HG03159 (cell line): ENCODE measurements at regions not wholly inside any gene's neighbourhood (a gene's known extent, or its start where the extent isn't known, plus 50 kb on each side); places are given as distances from the start of the nearest gene placed in this dataset.

Experiments used
- ATAC-seq: cut with Tn5 transposase; IDR thresholded peaks from one replicate; pipeline ENCODE4 v1.9.1; 2021; ENCODE audit warnings: mild to moderate bottlenecking, moderate library complexity; ENCODE audit not compliant: unreplicated experiment

DNA sequence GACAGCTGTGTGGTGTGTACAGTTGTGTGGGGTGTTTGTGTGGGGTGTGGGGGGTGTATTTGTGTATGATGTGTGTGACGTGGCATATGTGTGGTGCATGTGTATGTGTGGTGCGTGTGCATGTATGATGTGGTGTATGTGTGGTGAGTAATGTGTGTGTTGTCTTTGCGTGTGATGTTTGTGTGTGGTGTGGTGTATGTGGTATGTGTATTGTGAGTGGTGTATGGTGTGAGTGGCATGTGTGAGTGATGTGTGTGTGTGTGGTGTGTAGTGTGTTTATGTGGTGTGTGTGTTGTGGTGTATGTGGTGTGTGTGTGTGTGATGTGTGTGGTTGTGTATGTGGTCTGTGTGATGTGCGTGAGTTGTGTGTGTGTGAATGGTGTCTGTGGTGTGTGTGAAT, 191.1 kb downstream of the MELK start:
- ATAC-seq: no peak

DNA sequence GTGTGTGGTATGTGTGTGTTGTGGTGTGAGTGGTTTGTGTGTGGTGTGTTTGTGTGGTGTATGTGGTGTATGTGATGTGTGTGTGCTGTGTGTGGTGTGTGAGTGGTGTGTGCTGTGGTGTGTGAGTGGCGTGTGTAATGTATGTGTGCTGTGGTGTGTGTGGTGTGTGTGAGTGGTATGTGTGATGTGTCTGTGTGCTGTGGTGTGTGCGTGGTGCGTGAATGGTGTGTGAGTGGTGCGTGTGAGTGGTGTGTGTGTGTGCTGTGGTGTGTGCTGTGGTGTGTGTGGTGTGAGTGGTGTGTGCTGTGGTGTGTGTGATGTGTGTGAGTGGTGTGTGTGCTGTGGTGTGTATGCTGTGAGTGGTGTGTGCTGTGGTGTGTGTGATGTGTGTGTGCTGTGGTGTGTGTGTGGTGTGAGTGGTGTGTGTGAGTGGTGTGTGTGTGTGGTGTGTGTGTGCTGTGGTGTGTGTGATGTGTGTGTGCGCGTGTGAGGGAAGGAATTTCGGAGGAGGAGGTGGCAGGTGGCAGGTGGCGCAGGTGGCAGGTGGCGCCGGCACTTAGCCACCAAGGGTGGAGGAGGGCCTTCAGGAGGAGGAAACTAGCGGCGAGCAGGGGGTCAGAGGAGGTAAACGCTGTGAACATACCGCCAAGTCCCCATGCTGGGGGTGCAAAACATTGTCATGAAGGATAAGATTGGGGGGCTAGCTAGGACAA, 191.8 kb downstream of the MELK start:
- no peak for ATAC-seq

DNA sequence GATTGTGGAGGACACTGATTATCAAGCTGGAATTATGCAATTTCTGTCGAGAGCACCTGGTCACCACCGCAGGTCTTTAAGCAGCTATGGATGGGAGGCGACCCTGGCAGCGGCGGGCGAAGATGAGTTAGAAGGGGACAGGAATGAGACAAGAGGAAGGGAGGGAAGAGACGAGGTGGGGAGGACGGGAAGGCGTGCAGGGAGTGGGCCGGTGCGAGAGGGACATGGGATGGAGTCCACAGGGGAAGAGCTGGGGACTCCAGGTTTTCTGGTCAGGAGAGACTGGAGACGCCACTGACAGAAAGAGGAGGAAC, 192.3 kb downstream of the MELK start:
- ATAC-seq: no peak

DNA sequence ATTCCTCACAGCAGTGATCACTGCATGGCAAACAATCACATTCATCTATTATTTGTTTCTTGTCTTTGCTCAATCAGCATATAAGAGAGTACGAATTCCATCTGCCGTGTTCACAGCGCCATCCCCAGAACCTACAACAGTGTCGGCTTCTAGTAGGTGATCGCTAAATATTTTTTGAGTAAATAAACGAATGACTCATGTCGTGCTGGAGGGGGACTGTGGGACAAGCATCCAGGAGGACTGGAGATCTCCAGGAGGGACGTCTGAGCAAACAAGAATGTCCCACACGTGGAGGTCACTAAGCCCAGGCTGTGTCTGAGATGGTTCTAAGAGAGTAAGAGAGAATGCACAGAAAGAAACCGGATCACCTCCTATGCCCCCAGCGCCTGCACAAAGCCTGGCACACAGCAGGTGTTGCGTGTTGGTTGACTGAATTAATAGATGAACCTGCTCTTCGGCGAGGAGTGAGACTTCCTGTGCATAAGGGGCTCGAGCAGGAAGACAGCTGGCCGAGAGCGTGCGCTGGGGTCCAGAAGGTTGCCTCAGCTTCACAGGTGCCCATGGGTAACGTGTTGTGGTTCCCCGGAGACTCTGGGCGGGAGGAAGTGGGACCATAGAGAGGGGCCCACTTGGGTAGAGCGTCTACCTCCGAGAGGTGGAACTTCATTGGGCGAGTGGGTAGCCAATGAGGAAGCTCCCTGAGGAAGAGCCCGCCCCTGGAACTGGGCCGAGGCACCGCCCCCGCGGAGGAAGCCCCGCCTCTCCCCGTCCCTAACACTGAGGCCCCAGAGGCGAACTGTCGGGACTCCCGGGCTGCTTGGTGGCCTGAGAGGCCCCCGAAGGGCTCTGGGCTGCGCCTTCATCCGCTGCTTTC, 193.0 kb downstream of the MELK start:
- peak; percentile 97 for ATAC-seq

DNA sequence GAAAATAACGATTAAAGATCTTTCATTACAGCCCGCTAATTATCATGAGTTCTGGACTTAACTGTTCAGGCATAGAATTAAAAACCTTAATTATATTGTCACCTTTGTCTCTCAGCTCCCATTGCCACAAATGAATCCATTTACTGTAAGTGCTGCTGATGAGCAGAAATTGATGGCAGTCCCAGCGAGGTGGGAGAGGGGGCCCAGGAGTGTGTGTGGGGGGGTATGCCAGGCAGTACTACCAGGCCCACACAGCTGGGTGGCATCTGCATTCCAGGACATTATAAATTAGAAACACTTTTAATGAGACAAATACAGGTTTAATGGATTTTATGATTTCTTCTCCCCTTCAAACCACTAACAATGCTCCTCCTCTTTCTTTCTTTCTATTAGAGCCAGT, 196.0 kb downstream of the MELK start:
- no peak for ATAC-seq

DNA sequence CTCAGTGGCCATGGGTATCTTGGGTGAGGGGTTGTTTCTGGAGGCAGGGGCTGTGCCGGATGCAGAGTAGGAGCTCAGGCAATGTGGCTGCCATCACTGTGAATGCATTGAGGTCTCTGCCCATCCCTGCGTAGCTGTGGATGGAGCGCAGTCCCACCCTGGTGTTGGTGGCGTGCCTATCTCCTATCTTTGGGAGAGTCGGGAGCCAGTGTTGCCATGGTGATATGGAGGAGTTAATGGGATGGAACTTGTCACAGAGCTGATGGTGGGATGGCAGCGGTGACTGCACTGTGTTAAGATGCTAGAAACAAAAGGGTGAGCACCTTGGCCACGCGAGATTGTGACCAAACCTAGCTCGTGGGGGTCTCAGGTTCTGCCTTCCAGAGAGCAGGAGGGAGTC, 197.3 kb downstream of the MELK start:
- ATAC-seq: no peak

DNA sequence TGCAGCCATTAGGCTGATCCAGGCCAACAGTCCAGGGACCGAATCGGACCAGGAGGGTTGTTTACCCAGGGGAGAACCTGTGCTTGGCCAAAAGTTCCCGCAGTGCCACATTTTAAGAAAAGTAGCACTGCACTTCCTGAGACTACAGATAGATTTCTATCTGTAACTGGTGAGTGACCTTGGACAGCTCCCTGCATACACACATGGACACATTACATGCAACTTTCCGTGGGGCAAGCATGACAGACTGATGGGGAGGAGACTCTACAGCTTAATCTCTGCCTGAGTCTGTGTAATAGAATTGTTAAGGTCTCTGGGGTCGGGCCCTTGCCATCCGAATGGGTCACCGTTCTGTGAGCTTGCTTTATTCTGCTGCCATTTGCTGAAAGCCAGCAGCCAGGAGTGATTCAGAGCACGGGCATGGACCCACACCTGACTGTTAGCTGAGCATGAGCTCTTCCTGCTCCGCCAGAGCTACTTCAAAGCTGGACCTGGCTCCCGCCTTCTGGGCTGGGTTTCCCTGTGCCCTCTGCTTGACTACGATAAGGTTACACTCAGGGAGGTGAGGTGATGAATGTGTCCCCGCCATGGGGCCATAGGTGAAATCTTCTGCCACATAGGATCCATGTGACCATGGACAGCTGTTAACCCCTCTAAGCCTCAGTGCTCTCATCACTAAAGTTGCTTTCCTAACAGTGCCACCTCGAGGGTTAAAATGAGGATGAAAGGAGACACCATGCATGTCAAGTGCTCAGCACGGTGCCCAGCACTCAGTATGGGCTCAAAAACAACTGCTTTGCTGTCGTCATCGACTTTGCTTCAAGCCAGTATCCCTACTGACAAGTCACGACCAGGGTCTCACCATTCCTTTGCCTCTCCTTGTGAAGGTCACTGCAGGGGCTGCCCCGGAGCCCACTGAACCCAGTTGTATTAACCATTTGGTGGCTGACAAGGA, 200.0 kb downstream of the MELK start:
- no peak for ATAC-seq

DNA sequence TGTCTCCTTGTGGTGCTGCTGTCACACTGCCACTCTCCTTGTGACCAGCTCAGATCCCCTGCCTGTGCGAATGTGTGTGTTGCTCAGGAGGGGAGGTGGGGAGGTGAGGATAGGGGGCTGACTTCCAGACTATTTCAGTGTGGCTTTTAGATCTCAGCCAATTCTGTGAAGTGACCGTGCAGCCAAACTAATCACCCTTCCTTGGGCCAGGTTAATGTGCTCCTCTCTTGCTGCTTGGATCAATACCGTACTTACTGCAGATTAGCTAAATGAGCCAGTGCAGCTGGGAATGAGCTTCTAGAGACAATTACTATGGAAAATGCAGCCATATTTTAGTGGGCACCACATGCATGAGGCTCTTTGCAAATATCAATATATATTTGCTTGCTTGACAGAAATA, 206.0 kb downstream of the MELK start:
- no peak for ATAC-seq

DNA sequence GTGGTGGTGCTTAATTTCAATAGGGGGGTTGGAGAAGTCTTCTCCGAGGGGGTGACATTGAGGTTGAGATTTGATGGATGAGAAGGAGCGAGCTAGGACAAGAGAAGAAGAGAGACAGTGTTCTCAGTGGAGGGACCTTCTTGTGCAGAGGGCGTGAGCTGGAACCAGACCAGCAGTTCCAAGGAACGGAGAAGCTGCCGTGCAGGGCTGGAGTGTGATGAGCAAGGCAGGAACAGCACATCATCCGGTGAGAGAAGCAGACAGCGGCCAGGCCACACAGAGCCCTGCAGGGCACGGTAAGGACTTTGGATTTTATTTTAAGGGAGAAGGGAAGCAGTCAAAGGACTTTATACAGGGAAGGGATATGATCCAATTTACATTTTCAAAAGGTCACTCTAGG, 206.9 kb downstream of the MELK start:
- ATAC-seq: no peak

DNA sequence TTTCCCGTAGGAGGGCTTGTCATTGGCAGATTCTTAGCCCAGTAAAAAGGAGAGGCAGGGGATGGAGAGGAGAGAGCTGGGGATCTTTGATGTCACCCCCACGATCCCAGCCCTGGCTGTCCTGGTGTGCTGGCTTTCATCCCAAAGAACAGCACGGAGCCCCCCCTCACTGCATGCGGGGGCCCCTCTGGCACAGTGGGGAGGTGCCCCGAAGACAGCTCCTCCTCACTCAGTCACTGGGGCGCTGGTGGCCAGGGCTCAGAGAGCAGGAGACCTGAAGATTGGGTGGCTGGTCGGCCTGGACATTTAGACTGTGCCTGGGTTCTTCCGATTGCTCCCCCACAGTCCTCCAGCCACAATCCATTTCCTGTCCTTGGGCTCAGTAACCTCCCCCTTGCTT, 207.5 kb downstream of the MELK start:
- no peak for ATAC-seq

DNA sequence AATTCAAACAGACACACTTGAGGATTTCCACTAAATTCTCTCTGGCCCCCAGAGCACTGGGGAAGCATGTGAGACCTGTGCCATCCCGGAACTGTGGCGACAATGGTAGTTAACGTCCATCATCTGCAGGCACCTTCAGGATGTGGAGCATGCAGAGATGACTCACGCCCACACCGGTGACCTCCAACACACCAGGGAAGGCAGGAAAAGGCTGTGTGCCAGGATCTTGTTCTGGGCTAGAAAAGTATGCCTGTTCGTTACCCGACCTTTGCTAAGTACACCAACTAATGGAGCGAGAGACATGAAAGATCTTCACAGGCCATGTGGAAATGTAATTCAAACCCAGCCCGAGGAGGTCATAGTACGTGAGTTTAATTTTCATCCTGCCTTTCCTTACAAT, 208.8 kb downstream of the MELK start:
- ATAC-seq: no peak
